DMS 273 (cell line): ENCODE measurements at regions not wholly inside any gene's neighbourhood (a gene's known extent, or its start where the extent isn't known, plus 50 kb on each side); places are given as distances from the start of the nearest gene placed in this dataset.
"Not testable (repeated sequence)": the region's sequence is repeated elsewhere in the genome, so short reads cannot be mapped to it uniquely, and the experiment has no call there.

Experiments
- DNase-seq: peaks from one replicate; lab custom pipeline; 2025; ENCODE audit not compliant: unreplicated experiment; lab: John Stamatoyannopoulos, UW

- DNase-seq, result no peak
Observed at GRCh38 chr12:24379861-24380521, 430.5 kb upstream of the SOX5 start.

- no peak for DNase-seq
Observed at GRCh38 chr12:24379433-24379832, 430.0 kb upstream of the SOX5 start.

GRCh38 chr12:24378548-24379407, 429.3 kb upstream of the SOX5 start:
- DNase-seq, result peak; percentile 1

- no peak for DNase-seq
Observed at GRCh38 chr12:24374452-24374851, 425.0 kb upstream of the SOX5 start.

- no peak for DNase-seq
Observed at GRCh38 chr12:24373004-24373403, 423.5 kb upstream of the SOX5 start.

GRCh38 chr12:24366514-24366913, 417.0 kb upstream of the SOX5 start:
- no peak for DNase-seq

GRCh38 chr12:24364921-24365320, 415.5 kb upstream of the SOX5 start:
- no peak for DNase-seq

GRCh38 chr12:24363177-24363754, 413.8 kb upstream of the SOX5 start:
- peak; percentile 19 for DNase-seq

- DNase-seq, result no peak
Observed at GRCh38 chr12:24361877-24362580, 412.6 kb upstream of the SOX5 start.

GRCh38 chr12:24360907-24361306, 411.4 kb upstream of the SOX5 start:
- no peak for DNase-seq

GRCh38 chr12:24360461-24360860, 411.0 kb upstream of the SOX5 start:
- no peak for DNase-seq

GRCh38 chr12:24360057-24360456, 410.6 kb upstream of the SOX5 start:
- DNase-seq, result no peak

GRCh38 chr12:24359418-24359817, 409.9 kb upstream of the SOX5 start:
- DNase-seq, result no peak

GRCh38 chr12:24356240-24356804, 406.9 kb upstream of the SOX5 start:
- DNase-seq, result no peak

- DNase-seq, result no peak
Observed at GRCh38 chr12:24352363-24352762, 402.9 kb upstream of the SOX5 start.

GRCh38 chr12:24349051-24349799, 399.8 kb upstream of the SOX5 start:
- no peak for DNase-seq

GRCh38 chr12:24348180-24348579, 398.7 kb upstream of the SOX5 start:
- not testable (repeated sequence) for DNase-seq

GRCh38 chr12:24328261-24328660, 378.8 kb upstream of the SOX5 start:
- DNase-seq, result no peak

GRCh38 chr12:24325331-24325730, 375.9 kb upstream of the SOX5 start:
- no peak for DNase-seq

- no peak for DNase-seq
Observed at GRCh38 chr12:24307716-24308335, 358.4 kb upstream of the SOX5 start.
